AG04450 (cell line): ENCODE measurements at regions not wholly inside any gene's neighbourhood (a gene's known extent, or its start where the extent isn't known, plus 50 kb on each side); places are given as distances from the start of the nearest gene placed in this dataset.

Experiments used
- CTCF ChIA-PET: fragments of 300-600, 350-600 bp; formaldehyde crosslinking; extraction: SDS; loops from one replicate; lab custom pipeline; 2022; ENCODE audit warnings: antibody characterized with exemption, inconsistent platforms; lab: Charles Lee
- POLR2A ChIA-PET: fragments of 350-600 bp; formaldehyde crosslinking; extraction: SDS; loops from one replicate; lab custom pipeline; 2021; ENCODE audit warnings: antibody characterized with exemption, inconsistent platforms; lab: Yijun Ruan, JAX
- DNase-seq: peaks from one replicate; pipeline ENCODE4 v3.0.0-alpha.2; 2011; ENCODE audit warnings: low read depth, low spot score
- H3K27ac ChIP-seq: one replicate; pipeline ENCODE4 v1.5.1; 2012; ENCODE audit warnings: low read depth, low read length, control low read depth
- H3K27me3 ChIP-seq: one replicate; pipeline ENCODE4 v1.6.0; 2012; ENCODE audit warnings: low read length; ENCODE audit not compliant: control insufficient read depth, insufficient read depth
- H3K4me3 ChIP-seq: 2 replicates; pipeline ENCODE4 v1.5.1; 2011; ENCODE audit warnings: mild to moderate bottlenecking, low read depth, low read length, control low read depth
- H3K9me3 ChIP-seq: 2 replicates; pipeline ENCODE4 v1.5.1; 2012; ENCODE audit warnings: low read length; ENCODE audit not compliant: control insufficient read depth, insufficient read depth
- TF ChIP-seq, protein P1 (sequence below): IDR thresholded peaks from 2 replicates; pipeline ENCODE4 v1.5.1; 2011; ENCODE audit warnings: low read depth, low read length, control low read depth, inconsistent platforms

DNA sequence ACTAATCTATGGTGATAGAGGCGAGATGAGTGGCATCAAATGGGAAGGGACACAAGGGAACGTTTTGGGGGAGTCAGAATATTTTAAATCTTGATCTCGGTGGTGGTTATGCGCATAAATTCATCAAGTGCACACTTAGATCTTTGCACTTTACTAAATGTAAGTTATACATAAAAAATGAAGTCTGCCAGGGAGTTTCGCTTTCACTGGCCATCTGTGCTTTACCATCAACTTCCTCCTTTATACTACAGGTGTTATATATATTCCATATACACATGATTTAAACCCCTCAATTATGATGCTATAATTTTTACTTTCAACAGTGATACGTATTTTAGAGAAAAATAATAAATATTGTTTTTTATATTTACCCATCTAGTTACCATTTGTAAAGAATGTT is 97.6 kb upstream of the AKIRIN2 start:
- Histone ChIP-seq H3K27me3 (no peaks in the 10 kb centered on the region), H3K9me3 (no peaks in the 10 kb centered on the region), H3K27ac (no peak overlapping the region), H3K4me3 (no peak overlapping the region)
- TF ChIP-seq, protein P1, sequence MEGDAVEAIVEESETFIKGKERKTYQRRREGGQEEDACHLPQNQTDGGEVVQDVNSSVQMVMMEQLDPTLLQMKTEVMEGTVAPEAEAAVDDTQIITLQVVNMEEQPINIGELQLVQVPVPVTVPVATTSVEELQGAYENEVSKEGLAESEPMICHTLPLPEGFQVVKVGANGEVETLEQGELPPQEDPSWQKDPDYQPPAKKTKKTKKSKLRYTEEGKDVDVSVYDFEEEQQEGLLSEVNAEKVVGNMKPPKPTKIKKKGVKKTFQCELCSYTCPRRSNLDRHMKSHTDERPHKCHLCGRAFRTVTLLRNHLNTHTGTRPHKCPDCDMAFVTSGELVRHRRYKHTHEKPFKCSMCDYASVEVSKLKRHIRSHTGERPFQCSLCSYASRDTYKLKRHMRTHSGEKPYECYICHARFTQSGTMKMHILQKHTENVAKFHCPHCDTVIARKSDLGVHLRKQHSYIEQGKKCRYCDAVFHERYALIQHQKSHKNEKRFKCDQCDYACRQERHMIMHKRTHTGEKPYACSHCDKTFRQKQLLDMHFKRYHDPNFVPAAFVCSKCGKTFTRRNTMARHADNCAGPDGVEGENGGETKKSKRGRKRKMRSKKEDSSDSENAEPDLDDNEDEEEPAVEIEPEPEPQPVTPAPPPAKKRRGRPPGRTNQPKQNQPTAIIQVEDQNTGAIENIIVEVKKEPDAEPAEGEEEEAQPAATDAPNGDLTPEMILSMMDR, result no peak
- DNase-seq, result no peak
- CTCF ChIA-PET, result interaction anchor here (0.9 kb wide), 1 partner anchor 733 kb away, joined by 7 read pairs; no protein-coding TSS in a partner anchor
- POLR2A ChIA-PET, result no interaction called here

- CTCF ChIA-PET, result no interaction called here
- Histone ChIP-seq H3K27me3 (no peaks in the 10 kb centered on the region), H3K4me3 (no peak overlapping the region), H3K9me3 (no peaks in the 10 kb centered on the region), H3K27ac (no peak overlapping the region)
- TF ChIP-seq, protein P1, result no peak
- DNase-seq, result no peak
- POLR2A ChIA-PET, result no interaction called here
Measured at GRCh38 chr6:87798393-87799278, 96.6 kb upstream of the AKIRIN2 start.

- Histone ChIP-seq H3K27me3 (no peaks in the 10 kb centered on the region), H3K9me3 (no peaks in the 10 kb centered on the region), H3K4me3 (no peak overlapping the region), H3K27ac (no peak overlapping the region)
- TF ChIP-seq, protein P1, result no peak
- ChIA-PET POLR2A (interaction anchor here (0.6 kb wide), 1 partner anchor 478 kb away, joined by 4 read pairs; no protein-coding TSS in a partner anchor), CTCF (interaction anchor here (0.6 kb wide), 1 partner anchor 642 kb away, joined by 5 read pairs; no protein-coding TSS in a partner anchor)
- no peak for DNase-seq
Measured at GRCh38 chr6:87794922-87795885, 93.2 kb upstream of the AKIRIN2 start.

GRCh38 chr6:87793315-87793714 is 91.3 kb upstream of the AKIRIN2 start:
- Histone ChIP-seq H3K4me3 (no peak overlapping the region), H3K9me3 (no peaks in the 10 kb centered on the region), H3K27ac (no peak overlapping the region), H3K27me3 (no peaks in the 10 kb centered on the region)
- CTCF ChIA-PET, result no interaction called here
- TF ChIP-seq, protein P1, result no peak
- POLR2A ChIA-PET, result no interaction called here
- no peak for DNase-seq
